ENCODE measurements at regions not wholly inside any gene's neighbourhood (a gene's known extent, or its start where the extent isn't known, plus 50 kb on each side); places are given as distances from the start of the nearest gene placed in this dataset.

DNA sequence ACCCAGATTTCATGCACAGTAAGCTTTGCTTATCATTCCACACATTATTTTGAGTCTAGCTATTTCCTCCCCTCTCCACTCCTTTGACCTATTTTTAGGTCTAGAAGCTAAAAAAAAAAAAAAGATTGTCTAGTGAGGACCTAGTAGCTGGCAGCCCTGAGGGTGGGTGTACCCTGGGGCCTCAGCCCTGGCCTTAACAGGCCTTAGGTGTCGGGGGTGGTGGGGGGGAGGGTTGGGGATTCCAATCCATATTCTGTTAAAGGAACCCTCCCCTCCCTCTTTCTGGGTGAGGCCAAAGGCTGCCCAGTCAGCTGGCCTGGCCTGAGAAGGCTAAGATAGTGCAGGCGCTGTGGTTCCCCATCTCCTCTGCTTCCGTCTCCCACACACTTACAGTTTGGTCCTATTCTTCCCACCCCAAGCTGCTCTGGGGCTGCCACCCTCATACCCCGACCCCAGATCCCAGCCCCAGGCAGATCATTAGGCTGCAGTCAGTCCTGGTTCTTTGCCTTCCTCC, 65.5 kb upstream of the HK2 start:
- TF ChIP-seq, protein P1, sequence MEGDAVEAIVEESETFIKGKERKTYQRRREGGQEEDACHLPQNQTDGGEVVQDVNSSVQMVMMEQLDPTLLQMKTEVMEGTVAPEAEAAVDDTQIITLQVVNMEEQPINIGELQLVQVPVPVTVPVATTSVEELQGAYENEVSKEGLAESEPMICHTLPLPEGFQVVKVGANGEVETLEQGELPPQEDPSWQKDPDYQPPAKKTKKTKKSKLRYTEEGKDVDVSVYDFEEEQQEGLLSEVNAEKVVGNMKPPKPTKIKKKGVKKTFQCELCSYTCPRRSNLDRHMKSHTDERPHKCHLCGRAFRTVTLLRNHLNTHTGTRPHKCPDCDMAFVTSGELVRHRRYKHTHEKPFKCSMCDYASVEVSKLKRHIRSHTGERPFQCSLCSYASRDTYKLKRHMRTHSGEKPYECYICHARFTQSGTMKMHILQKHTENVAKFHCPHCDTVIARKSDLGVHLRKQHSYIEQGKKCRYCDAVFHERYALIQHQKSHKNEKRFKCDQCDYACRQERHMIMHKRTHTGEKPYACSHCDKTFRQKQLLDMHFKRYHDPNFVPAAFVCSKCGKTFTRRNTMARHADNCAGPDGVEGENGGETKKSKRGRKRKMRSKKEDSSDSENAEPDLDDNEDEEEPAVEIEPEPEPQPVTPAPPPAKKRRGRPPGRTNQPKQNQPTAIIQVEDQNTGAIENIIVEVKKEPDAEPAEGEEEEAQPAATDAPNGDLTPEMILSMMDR (IDR thresholded peaks at IDR 0.05): no peak
- TF ChIP-seq POLR2A (IDR thresholded peaks at IDR 0.05): no peak
